ENCODE measurements at regions not wholly inside any gene's neighbourhood (a gene's known extent, or its start where the extent isn't known, plus 50 kb on each side); places are given as distances from the start of the nearest gene placed in this dataset.
"Not testable (repeated sequence)": the region's sequence is repeated elsewhere in the genome, so short reads cannot be mapped to it uniquely, and the experiment has no call there.

GRCh38 chr6:86456821-86457220 is 480.5 kb upstream of the HTR1E start:
- no peak for DNase-seq

GRCh38 chr6:86453232-86453631 is 484.1 kb upstream of the HTR1E start:
- no peak for DNase-seq

GRCh38 chr6:86448398-86448797 is 488.9 kb upstream of the HTR1E start:
- DNase-seq, result no peak

GRCh38 chr6:86440608-86441007 is 496.7 kb upstream of the HTR1E start:
- no peak for DNase-seq

- DNase-seq, result no peak
Measured at GRCh38 chr6:86423571-86423970, 513.8 kb upstream of the HTR1E start.

GRCh38 chr6:86412057-86412456 is 525.3 kb upstream of the HTR1E start:
- DNase-seq, result no peak

- no peak for DNase-seq
Measured at GRCh38 chr6:86407128-86407527, 530.2 kb upstream of the HTR1E start.

- not testable (repeated sequence) for DNase-seq
Measured at GRCh38 chr6:86392850-86393249, 544.5 kb upstream of the HTR1E start.

- no peak for DNase-seq
Measured at GRCh38 chr6:86380571-86381125, 556.7 kb upstream of the HTR1E start.

GRCh38 chr6:86357877-86358276 is 579.5 kb upstream of the HTR1E start:
- no peak for DNase-seq

GRCh38 chr6:86355271-86355670 is 582.1 kb upstream of the HTR1E start:
- no peak for DNase-seq

- no peak for DNase-seq
Measured at GRCh38 chr6:86331919-86332318, 605.4 kb upstream of the HTR1E start.

- DNase-seq, result no peak
Measured at GRCh38 chr6:86331265-86331840, 606.0 kb upstream of the HTR1E start.

- no peak for DNase-seq
Measured at GRCh38 chr6:86306210-86306609, 631.1 kb upstream of the HTR1E start.

GRCh38 chr6:86285876-86286275 is 643.2 kb upstream of the SYNCRIP start:
- DNase-seq, result no peak

GRCh38 chr6:86284809-86285480 is 642.3 kb upstream of the SYNCRIP start:
- not testable (repeated sequence) for DNase-seq

- DNase-seq, result not testable (repeated sequence)
Measured at GRCh38 chr6:86283596-86283995, 640.9 kb upstream of the SYNCRIP start.

- no peak for DNase-seq
Measured at GRCh38 chr6:86276056-86276455, 633.4 kb upstream of the SYNCRIP start.

- no peak for DNase-seq
Measured at GRCh38 chr6:86273936-86274335, 631.2 kb upstream of the SYNCRIP start.

- DNase-seq, result no peak
Measured at GRCh38 chr6:86256615-86257187, 614.0 kb upstream of the SYNCRIP start.

- no peak for DNase-seq
Measured at GRCh38 chr6:86255973-86256372, 613.3 kb upstream of the SYNCRIP start.

GRCh38 chr6:86251106-86251505 is 608.4 kb upstream of the SYNCRIP start:
- DNase-seq, result no peak

- DNase-seq, result no peak
Measured at GRCh38 chr6:86217906-86218305, 575.2 kb upstream of the SYNCRIP start.

- DNase-seq, result no peak
Measured at GRCh38 chr6:86215323-86215722, 572.6 kb upstream of the SYNCRIP start.

Measured in inflammatory macrophage (primary cell).